K562 (cell line): ENCODE measurements at regions not wholly inside any gene's neighbourhood (a gene's known extent, or its start where the extent isn't known, plus 50 kb on each side); places are given as distances from the start of the nearest gene placed in this dataset.

ENCODE experiments used
- ELF1 ChIP-seq: fragments of 200-800 bp; sonication (Bioruptor generic); IDR thresholded peaks from 2 replicates; pipeline ENCODE4 v1.6.1; 2016; ENCODE audit warnings: missing genetic modification characterization, missing compliant biosample characterization
- MEIS2 ChIP-seq: fragments of 450-650 bp; IDR thresholded peaks from 2 replicates; pipeline ENCODE4 v1.6.1; 2014; ENCODE audit warnings: mild to moderate bottlenecking; ENCODE audit not compliant: partially characterized antibody
- PHB ChIP-seq: fragments of 250-450 bp; sonication (Bioruptor Pico); IDR thresholded peaks from 2 replicates; pipeline ENCODE4 v1.5.0; 2021
- PTTG1 ChIP-seq: fragments of 450-650 bp; IDR thresholded peaks from 2 replicates; pipeline ENCODE4 v1.6.1; 2016; ENCODE audit warnings: low read depth, mild to moderate bottlenecking, missing genetic modification characterization, missing compliant biosample characterization
- RAD51 ChIP-seq: fragments of 450-650 bp; IDR thresholded peaks from 2 replicates; pipeline ENCODE4 v1.7.1; 2016; ENCODE audit warnings: low read depth, mild to moderate bottlenecking, borderline replicate concordance
- SAFB2 ChIP-seq: fragments of 200-400 bp; formaldehyde crosslinking; IDR thresholded peaks from 2 replicates; pipeline ENCODE4 v1.6.1; 2018; ENCODE audit warnings: borderline replicate concordance, low read length, low read depth, moderate library complexity; ENCODE audit not compliant: severe bottlenecking
- TRIM24 ChIP-seq, 2 experiments: fragments of 450-650 bp; IDR thresholded peaks; 2 replicates each; pipeline ENCODE4 v1.6.1; 2016
- U2AF1 ChIP-seq: fragments of 200-400 bp; formaldehyde crosslinking; optimal IDR thresholded peaks from 2 replicates; pipeline ENCODE3; 2017; ENCODE audit warnings: mild to moderate bottlenecking, low read depth, low read length, moderate library complexity
- ZBTB12 ChIP-seq: fragments of 250-450 bp; sonication (Bioruptor Pico); IDR thresholded peaks from 2 replicates; pipeline ENCODE4 v1.4.0; 2020
- ZBTB26 ChIP-seq: fragments of 450-650 bp; formaldehyde crosslinking; IDR thresholded peaks from 2 replicates; pipeline ENCODE4 v1.4.0; 2022; ENCODE audit warnings: missing genetic modification characterization
- ZNF316 ChIP-seq: fragments of 450-650 bp; IDR thresholded peaks from 2 replicates; pipeline ENCODE4 v1.6.1; 2016
- ZNF79 ChIP-seq: fragments of 250-450 bp; sonication (Bioruptor Pico); IDR thresholded peaks from 2 replicates; pipeline ENCODE4 v1.4.0; 2020; ENCODE audit warnings: low read depth, mild to moderate bottlenecking, moderate library complexity
- ZZZ3 ChIP-seq: fragments of 450-650 bp; IDR thresholded peaks from 2 replicates; pipeline ENCODE4 v1.6.1; 2016; ENCODE audit warnings: antibody characterized with exemption, mild to moderate bottlenecking, moderate library complexity
- TF ChIP-seq, protein P1 (sequence below): fragments of 450-650 bp; IDR thresholded peaks from 2 replicates; pipeline ENCODE4 v1.6.1; 2016; ENCODE audit warnings: mild to moderate bottlenecking, moderate library complexity

- TF ChIP-seq ELF1 (tag) (no peak), TRIM24 (IDR thresholded peaks at IDR 0.05) (no peak), RAD51 (no peak), PHB (CRISPR knock-in tag) (no peak), MEIS2 (peak; percentile 20), ZNF316 (no peak), U2AF1 (no peak), SAFB2 (no peak), PTTG1 (tag) (peak; percentile 80), ZBTB12 (CRISPR knock-in tag) (0 out of 2 replicates have a peak, but pooled peaks have one; percentile 22), ZBTB26 (CRISPR knock-in tag) (peak; percentile 20; the same call in 1 of the 2 replicates), ZNF79 (0 out of 2 replicates have a peak, but pooled peaks have one; percentile 49), ZZZ3 (no peak)
- TF ChIP-seq, protein P1, sequence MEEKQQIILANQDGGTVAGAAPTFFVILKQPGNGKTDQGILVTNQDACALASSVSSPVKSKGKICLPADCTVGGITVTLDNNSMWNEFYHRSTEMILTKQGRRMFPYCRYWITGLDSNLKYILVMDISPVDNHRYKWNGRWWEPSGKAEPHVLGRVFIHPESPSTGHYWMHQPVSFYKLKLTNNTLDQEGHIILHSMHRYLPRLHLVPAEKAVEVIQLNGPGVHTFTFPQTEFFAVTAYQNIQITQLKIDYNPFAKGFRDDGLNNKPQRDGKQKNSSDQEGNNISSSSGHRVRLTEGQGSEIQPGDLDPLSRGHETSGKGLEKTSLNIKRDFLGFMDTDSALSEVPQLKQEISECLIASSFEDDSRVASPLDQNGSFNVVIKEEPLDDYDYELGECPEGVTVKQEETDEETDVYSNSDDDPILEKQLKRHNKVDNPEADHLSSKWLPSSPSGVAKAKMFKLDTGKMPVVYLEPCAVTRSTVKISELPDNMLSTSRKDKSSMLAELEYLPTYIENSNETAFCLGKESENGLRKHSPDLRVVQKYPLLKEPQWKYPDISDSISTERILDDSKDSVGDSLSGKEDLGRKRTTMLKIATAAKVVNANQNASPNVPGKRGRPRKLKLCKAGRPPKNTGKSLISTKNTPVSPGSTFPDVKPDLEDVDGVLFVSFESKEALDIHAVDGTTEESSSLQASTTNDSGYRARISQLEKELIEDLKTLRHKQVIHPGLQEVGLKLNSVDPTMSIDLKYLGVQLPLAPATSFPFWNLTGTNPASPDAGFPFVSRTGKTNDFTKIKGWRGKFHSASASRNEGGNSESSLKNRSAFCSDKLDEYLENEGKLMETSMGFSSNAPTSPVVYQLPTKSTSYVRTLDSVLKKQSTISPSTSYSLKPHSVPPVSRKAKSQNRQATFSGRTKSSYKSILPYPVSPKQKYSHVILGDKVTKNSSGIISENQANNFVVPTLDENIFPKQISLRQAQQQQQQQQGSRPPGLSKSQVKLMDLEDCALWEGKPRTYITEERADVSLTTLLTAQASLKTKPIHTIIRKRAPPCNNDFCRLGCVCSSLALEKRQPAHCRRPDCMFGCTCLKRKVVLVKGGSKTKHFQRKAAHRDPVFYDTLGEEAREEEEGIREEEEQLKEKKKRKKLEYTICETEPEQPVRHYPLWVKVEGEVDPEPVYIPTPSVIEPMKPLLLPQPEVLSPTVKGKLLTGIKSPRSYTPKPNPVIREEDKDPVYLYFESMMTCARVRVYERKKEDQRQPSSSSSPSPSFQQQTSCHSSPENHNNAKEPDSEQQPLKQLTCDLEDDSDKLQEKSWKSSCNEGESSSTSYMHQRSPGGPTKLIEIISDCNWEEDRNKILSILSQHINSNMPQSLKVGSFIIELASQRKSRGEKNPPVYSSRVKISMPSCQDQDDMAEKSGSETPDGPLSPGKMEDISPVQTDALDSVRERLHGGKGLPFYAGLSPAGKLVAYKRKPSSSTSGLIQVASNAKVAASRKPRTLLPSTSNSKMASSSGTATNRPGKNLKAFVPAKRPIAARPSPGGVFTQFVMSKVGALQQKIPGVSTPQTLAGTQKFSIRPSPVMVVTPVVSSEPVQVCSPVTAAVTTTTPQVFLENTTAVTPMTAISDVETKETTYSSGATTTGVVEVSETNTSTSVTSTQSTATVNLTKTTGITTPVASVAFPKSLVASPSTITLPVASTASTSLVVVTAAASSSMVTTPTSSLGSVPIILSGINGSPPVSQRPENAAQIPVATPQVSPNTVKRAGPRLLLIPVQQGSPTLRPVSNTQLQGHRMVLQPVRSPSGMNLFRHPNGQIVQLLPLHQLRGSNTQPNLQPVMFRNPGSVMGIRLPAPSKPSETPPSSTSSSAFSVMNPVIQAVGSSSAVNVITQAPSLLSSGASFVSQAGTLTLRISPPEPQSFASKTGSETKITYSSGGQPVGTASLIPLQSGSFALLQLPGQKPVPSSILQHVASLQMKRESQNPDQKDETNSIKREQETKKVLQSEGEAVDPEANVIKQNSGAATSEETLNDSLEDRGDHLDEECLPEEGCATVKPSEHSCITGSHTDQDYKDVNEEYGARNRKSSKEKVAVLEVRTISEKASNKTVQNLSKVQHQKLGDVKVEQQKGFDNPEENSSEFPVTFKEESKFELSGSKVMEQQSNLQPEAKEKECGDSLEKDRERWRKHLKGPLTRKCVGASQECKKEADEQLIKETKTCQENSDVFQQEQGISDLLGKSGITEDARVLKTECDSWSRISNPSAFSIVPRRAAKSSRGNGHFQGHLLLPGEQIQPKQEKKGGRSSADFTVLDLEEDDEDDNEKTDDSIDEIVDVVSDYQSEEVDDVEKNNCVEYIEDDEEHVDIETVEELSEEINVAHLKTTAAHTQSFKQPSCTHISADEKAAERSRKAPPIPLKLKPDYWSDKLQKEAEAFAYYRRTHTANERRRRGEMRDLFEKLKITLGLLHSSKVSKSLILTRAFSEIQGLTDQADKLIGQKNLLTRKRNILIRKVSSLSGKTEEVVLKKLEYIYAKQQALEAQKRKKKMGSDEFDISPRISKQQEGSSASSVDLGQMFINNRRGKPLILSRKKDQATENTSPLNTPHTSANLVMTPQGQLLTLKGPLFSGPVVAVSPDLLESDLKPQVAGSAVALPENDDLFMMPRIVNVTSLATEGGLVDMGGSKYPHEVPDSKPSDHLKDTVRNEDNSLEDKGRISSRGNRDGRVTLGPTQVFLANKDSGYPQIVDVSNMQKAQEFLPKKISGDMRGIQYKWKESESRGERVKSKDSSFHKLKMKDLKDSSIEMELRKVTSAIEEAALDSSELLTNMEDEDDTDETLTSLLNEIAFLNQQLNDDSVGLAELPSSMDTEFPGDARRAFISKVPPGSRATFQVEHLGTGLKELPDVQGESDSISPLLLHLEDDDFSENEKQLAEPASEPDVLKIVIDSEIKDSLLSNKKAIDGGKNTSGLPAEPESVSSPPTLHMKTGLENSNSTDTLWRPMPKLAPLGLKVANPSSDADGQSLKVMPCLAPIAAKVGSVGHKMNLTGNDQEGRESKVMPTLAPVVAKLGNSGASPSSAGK = no peak
These were observed 99.0 kb upstream of the LIPC start (continued) for GRCh38 chr15:58332676-58333400.
